GM23248 (cell line): ENCODE measurements at regions not wholly inside any gene's neighbourhood (a gene's known extent, or its start where the extent isn't known, plus 50 kb on each side); places are given as distances from the start of the nearest gene placed in this dataset.

Experiments used
- DNase-seq: peaks from one replicate; pipeline ENCODE4 v3.0.0-alpha.2; 2015
- H2AFZ ChIP-seq: fragments of 200-600 bp; sonication (generic); 2 replicates; pipeline ENCODE4 v1.6.1; 2016; ENCODE audit warnings: antibody characterized with exemption
- H3F3A ChIP-seq: fragments of 200-600 bp; sonication (generic); 2 replicates; pipeline ENCODE4 v1.6.1; 2016; ENCODE audit warnings: mild to moderate bottlenecking, antibody characterized with exemption, mixed run types; ENCODE audit not compliant: insufficient read depth
- H3K27ac ChIP-seq: fragments of 200-600 bp; sonication (generic); 2 replicates; pipeline ENCODE4 v1.5.1; 2016; ENCODE audit warnings: mild to moderate bottlenecking
- H3K27me3 ChIP-seq: fragments of 200-600 bp; sonication (generic); replicated peaks from 2 replicates; pipeline ENCODE4 v1.6.1; 2016; ENCODE audit warnings: mild to moderate bottlenecking; ENCODE audit not compliant: insufficient read depth
- H3K36me3 ChIP-seq: fragments of 200-600 bp; sonication (generic); 2 replicates; pipeline ENCODE4 v1.6.1; 2016; ENCODE audit warnings: low read depth, mild to moderate bottlenecking
- H3K4me1 ChIP-seq: fragments of 200-600 bp; sonication (generic); 2 replicates; pipeline ENCODE4 v1.6.1; 2016; ENCODE audit warnings: mild to moderate bottlenecking; ENCODE audit not compliant: insufficient read depth
- H3K4me2 ChIP-seq: fragments of 200-600 bp; sonication (generic); one replicate; pipeline ENCODE4 v1.6.1; 2016; ENCODE audit warnings: mild to moderate bottlenecking; ENCODE audit not compliant: unreplicated experiment
- H3K4me3 ChIP-seq: fragments of 200-600 bp; sonication (generic); 2 replicates; pipeline ENCODE4 v1.5.1; 2016; ENCODE audit warnings: mild to moderate bottlenecking
- H3K79me2 ChIP-seq: fragments of 200-600 bp; sonication (generic); 2 replicates; pipeline ENCODE4 v1.6.1; 2016; ENCODE audit warnings: mild to moderate bottlenecking; ENCODE audit not compliant: insufficient read depth
- H3K9ac ChIP-seq: fragments of 200-600 bp; sonication (generic); 2 replicates; pipeline ENCODE4 v1.6.1; 2016; ENCODE audit warnings: mild to moderate bottlenecking
- H3K9me2 ChIP-seq: fragments of 200-600 bp; sonication (generic); 2 replicates; pipeline ENCODE4 v1.6.1; 2016; ENCODE audit warnings: mixed run types, mild to moderate bottlenecking, moderate library complexity; ENCODE audit not compliant: insufficient read depth
- H3K9me3 ChIP-seq: fragments of 200-600 bp; sonication (generic); one replicate; pipeline ENCODE4 v1.6.1; 2017; ENCODE audit warnings: low read depth
- H4K20me1 ChIP-seq: fragments of 200-600 bp; sonication (generic); 2 replicates; pipeline ENCODE4 v1.6.0; 2016; ENCODE audit not compliant: insufficient read depth
- EZH2 ChIP-seq: fragments of 200-600 bp; sonication (generic); IDR thresholded peaks from 2 replicates; pipeline ENCODE4 v1.6.1; 2018; ENCODE audit warnings: antibody characterized with exemption, mild to moderate bottlenecking; ENCODE audit not compliant: insufficient read depth, poor library complexity, severe bottlenecking
- EZH2phosphoT487 ChIP-seq: fragments of 200-600 bp; sonication (generic); IDR thresholded peaks from 2 replicates; pipeline ENCODE4 v1.6.1; 2018; ENCODE audit warnings: antibody characterized with exemption, moderate library complexity, mild to moderate bottlenecking, low read depth; ENCODE audit not compliant: insufficient read depth
- WGBS, 2 experiments: methylation state at CpG; one replicate each; pipeline ENCODE4 v1.1.6; 2015 to 2017; ENCODE audit warnings: low lambda C conversion rate in 2 of 2, low coverage in 1 of 2; ENCODE audit errors: missing lambda C conversion rate in 2 of 2; 5-methylcytosine and 5-hydroxymethylcytosine counted together
- in situ Hi-C: fragments of 300-500 bp; cut with MboI; formaldehyde crosslinking; loops from 2 replicates; pipeline ENCODE4 v1.15.0; 2020

DNA sequence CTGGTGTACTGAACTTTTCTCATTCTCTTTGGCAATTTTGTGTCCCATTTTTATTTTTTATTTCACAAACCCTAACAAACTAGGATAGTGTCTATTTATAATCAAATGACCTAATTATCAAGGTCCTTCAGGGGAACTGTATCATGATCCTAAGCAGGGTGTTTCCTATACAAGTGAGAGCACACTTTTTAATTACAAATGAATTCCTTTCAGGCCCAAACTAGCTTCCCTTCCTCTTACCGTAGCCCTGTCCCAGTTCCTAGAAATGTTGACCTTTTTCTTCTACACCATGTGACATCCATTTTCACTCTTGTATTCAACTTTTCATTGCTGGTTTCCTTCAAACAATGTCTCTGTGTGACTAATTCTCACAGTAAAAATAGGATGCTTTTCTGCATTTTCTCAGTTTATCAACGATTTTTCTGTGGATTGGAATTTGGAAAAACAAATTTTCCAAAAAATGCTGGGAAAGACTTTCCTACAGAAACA is 411.4 kb downstream of the CCDC91 start:
- no peak for DNase-seq

GRCh38 chr12:28602786-28603185 is 412.5 kb downstream of the CCDC91 start:
- no peak overlapping the region for H3K4me2 ChIP-seq
- no peaks in the 10 kb centered on the region for H4K20me1 ChIP-seq
- no peak overlapping the region for H3K27ac ChIP-seq
- DNase-seq = no peak
- H3K9me3 ChIP-seq = no peaks in the 10 kb centered on the region
- H3K36me3 ChIP-seq = no peaks in the 10 kb centered on the region
- in situ Hi-C loops = no loop called here
- H3K9ac ChIP-seq = no peak overlapping the region
- no peaks in the 10 kb centered on the region for H3K4me1 ChIP-seq
- TF ChIP-seq EZH2phosphoT487 = no peak
- no peak for TF ChIP-seq EZH2
- H3F3A ChIP-seq = no peaks in the 10 kb centered on the region
- H3K79me2 ChIP-seq = no peaks in the 10 kb centered on the region
- no peak overlapping the region for H2AFZ ChIP-seq
- WGBS, 2 experiments = 74 to 75% methylated on average over 4 of the region's 4 CpGs
- H3K4me3 ChIP-seq = no peak overlapping the region
- no peaks in the 10 kb centered on the region for H3K9me2 ChIP-seq
- H3K27me3 ChIP-seq = no peaks in the 10 kb centered on the region

More for the DNA sequence above, 411.4 kb downstream of the CCDC91 start:
- no peaks in the 10 kb centered on the region for H3F3A ChIP-seq
- H3K36me3 ChIP-seq = no peaks in the 10 kb centered on the region
- no peaks in the 10 kb centered on the region for H3K27me3 ChIP-seq
- no peak overlapping the region for H2AFZ ChIP-seq
- TF ChIP-seq EZH2phosphoT487 (no peak), EZH2 (no peak)
- no peaks in the 10 kb centered on the region for H3K9me2 ChIP-seq
- in situ Hi-C loops = no loop called here
- H3K27ac ChIP-seq = no peak overlapping the region
- no peaks in the 10 kb centered on the region for H4K20me1 ChIP-seq
- H3K4me2 ChIP-seq = no peak overlapping the region
- 53% methylated on average over 2 of the region's 2 CpGs for WGBS, 2 experiments
- no peaks in the 10 kb centered on the region for H3K79me2 ChIP-seq
- H3K4me1 ChIP-seq = no peaks in the 10 kb centered on the region
- H3K9ac ChIP-seq = no peak overlapping the region
- no peaks in the 10 kb centered on the region for H3K9me3 ChIP-seq
- H3K4me3 ChIP-seq = no peak overlapping the region

DNA sequence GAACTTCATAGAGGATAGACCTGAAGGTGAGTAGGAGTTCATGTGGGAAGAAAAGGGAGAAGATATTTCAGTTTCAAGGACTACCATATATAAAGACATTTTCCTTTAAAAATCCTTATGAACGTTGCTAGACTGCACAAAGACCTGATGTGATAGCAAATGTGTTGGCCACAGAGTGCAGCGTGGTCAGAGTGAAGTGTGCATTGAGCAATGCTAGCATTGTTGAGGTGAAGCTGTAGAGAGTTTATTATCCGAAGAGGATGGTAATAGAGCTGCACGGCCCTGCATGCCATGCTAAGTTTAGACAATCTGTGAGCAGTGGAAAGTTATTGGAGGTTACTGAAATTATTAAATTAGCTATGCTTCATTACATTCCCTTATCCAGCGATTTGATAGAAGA is 413.0 kb downstream of the CCDC91 start:
- Histone ChIP-seq H4K20me1 (no peaks in the 10 kb centered on the region), H3K27me3 (no peaks in the 10 kb centered on the region)
- in situ Hi-C loops = no loop called here

DNA sequence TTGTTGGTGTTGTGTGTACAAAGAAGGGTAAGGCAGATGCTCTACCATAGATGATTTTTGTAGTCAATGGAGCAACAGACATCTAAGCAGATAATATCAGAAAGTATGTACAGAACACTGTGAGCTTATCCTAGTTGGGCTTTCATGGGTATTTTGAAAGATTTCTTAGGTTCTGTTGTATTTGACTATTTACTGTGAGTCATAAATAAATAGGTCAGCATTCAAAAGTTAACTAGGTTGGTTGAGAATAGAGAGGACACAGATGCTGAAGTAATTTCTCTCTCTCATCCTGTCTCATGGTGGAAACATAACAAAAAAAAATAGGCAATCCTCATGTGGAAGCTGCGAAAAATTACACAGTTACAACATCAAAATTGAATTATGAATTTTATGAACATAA is 413.5 kb downstream of the CCDC91 start:
- Histone ChIP-seq H3K4me1 (no peaks in the 10 kb centered on the region), H3F3A (no peaks in the 10 kb centered on the region), H3K9ac (no peak overlapping the region), H3K27ac (no peak overlapping the region), H3K4me2 (no peak overlapping the region), H3K9me3 (no peaks in the 10 kb centered on the region), H2AFZ (no peak overlapping the region), H4K20me1 (no peaks in the 10 kb centered on the region), H3K36me3 (no peaks in the 10 kb centered on the region), H3K79me2 (no peaks in the 10 kb centered on the region), H3K4me3 (no peak overlapping the region), H3K27me3 (no peaks in the 10 kb centered on the region), H3K9me2 (no peaks in the 10 kb centered on the region)
- in situ Hi-C loops = no loop called here
- no peak for DNase-seq
- TF ChIP-seq EZH2phosphoT487 (no peak), EZH2 (no peak)
- 84 to 88% methylated on average over 1 of the region's 1 CpG for WGBS, 2 experiments

More for the DNA sequence above, 413.0 kb downstream of the CCDC91 start:
- 92 to 96% methylated on average over 5 of the region's 5 CpGs for WGBS, 2 experiments
- Histone ChIP-seq H3F3A (no peaks in the 10 kb centered on the region), H3K4me1 (no peaks in the 10 kb centered on the region), H3K36me3 (no peaks in the 10 kb centered on the region), H3K9me2 (no peaks in the 10 kb centered on the region), H2AFZ (no peak overlapping the region), H3K27ac (no peak overlapping the region), H3K79me2 (no peaks in the 10 kb centered on the region), H3K9ac (no peak overlapping the region), H3K4me2 (no peak overlapping the region), H3K4me3 (no peak overlapping the region), H3K9me3 (no peaks in the 10 kb centered on the region)
- DNase-seq = no peak
- TF ChIP-seq EZH2 (no peak), EZH2phosphoT487 (no peak)

GRCh38 chr12:28604240-28604639 is 414.0 kb downstream of the CCDC91 start:
- H3K27me3 ChIP-seq = no peaks in the 10 kb centered on the region
- no peaks in the 10 kb centered on the region for H3K4me1 ChIP-seq
- no peak overlapping the region for H3K4me3 ChIP-seq
- no peak overlapping the region for H2AFZ ChIP-seq
- WGBS, 2 experiments = 61 to 67% methylated on average over 1 of the region's 1 CpG
- no peak overlapping the region for H3K9ac ChIP-seq
- H3K4me2 ChIP-seq = no peak overlapping the region
- H3K27ac ChIP-seq = no peak overlapping the region
- no peak for DNase-seq
- H3K79me2 ChIP-seq = no peaks in the 10 kb centered on the region
- no peaks in the 10 kb centered on the region for H3F3A ChIP-seq
- H3K9me3 ChIP-seq = no peaks in the 10 kb centered on the region
- no peaks in the 10 kb centered on the region for H3K9me2 ChIP-seq
- H4K20me1 ChIP-seq = no peaks in the 10 kb centered on the region
- no peaks in the 10 kb centered on the region for H3K36me3 ChIP-seq
- TF ChIP-seq EZH2phosphoT487 (no peak), EZH2 (no peak)
- in situ Hi-C loops = no loop called here
